C4-2B (cell line): ENCODE measurements at regions not wholly inside any gene's neighbourhood (a gene's known extent, or its start where the extent isn't known, plus 50 kb on each side); places are given as distances from the start of the nearest gene placed in this dataset.

Experiments used
- H3K27ac ChIP-seq: fragments of 450-650 bp; 2 replicates; pipeline ENCODE4 v1.5.1; 2017
- CTCF ChIP-seq: fragments of 450-650 bp; conservative IDR thresholded peaks from 2 replicates; pipeline ENCODE4 v1.5.1; 2017; ENCODE audit warnings: mild to moderate bottlenecking
- ZFX ChIP-seq: fragments of 450-650 bp; IDR thresholded peaks from 2 replicates; pipeline ENCODE4 v1.6.1; 2017

- no peak overlapping the region for H3K27ac ChIP-seq
- TF ChIP-seq ZFX, result no peak
- no peak for TF ChIP-seq CTCF
These were observed 913.4 kb downstream of the CBLN2 start for GRCh38 chr18:71630696-71631095.

GRCh38 chr18:71625556-71626090, 918.5 kb downstream of the CBLN2 start:
- H3K27ac ChIP-seq, result no peak overlapping the region
- TF ChIP-seq ZFX (no peak), CTCF (no peak)

- TF ChIP-seq ZFX, result no peak
- H3K27ac ChIP-seq, result no peak overlapping the region
These were observed 945.8 kb downstream of the CBLN2 start for GRCh38 chr18:71598374-71598773.

GRCh38 chr18:71597219-71597618, 946.9 kb downstream of the CBLN2 start:
- H3K27ac ChIP-seq, result no peak overlapping the region
- TF ChIP-seq CTCF, result no peak
- no peak for TF ChIP-seq ZFX

GRCh38 chr18:71583252-71583651, 960.9 kb downstream of the CBLN2 start:
- TF ChIP-seq ZFX, result no peak
- no peak for TF ChIP-seq CTCF
- H3K27ac ChIP-seq, result no peak overlapping the region

GRCh38 chr18:71554686-71555085, 989.5 kb downstream of the CBLN2 start:
- TF ChIP-seq ZFX, result no peak
- TF ChIP-seq CTCF, result no peak
- no peak overlapping the region for H3K27ac ChIP-seq

- no peak for TF ChIP-seq ZFX
- TF ChIP-seq CTCF, result no peak
- no peak overlapping the region for H3K27ac ChIP-seq
These were observed 1002.5 kb downstream of the CBLN2 start for GRCh38 chr18:71541643-71542042.

- TF ChIP-seq ZFX (no peak), CTCF (no peak)
- H3K27ac ChIP-seq, result no peak overlapping the region
These were observed 1014.3 kb downstream of the CBLN2 start for GRCh38 chr18:71529703-71530303.
